ENCODE measurements at regions not wholly inside any gene's neighbourhood (a gene's known extent, or its start where the extent isn't known, plus 50 kb on each side); places are given as distances from the start of the nearest gene placed in this dataset.
"Not testable (repeated sequence)": the region's sequence is repeated elsewhere in the genome, so short reads cannot be mapped to it uniquely, and the experiment has no call there.

GRCh38 chrX:20680998-20681397 is 414.3 kb upstream of the RPS6KA3 start:
- Histone ChIP-seq H3K36me3 (no peaks in the 10 kb centered on the region), H3K27me3 (no peaks in the 10 kb centered on the region), H3K4me3 (no peak overlapping the region), H3K27ac (no peak overlapping the region), H3K9me3 (no peaks in the 10 kb centered on the region), H3K4me1 (no peaks in the 10 kb centered on the region)
- TF ChIP-seq POLR2A (IDR thresholded peaks at IDR 0.05) (no peak), CTCF (IDR thresholded peaks at IDR 0.05) (no peak)
- intact Hi-C loops (cut with DNase I) = no loop called here
- DNase-seq = no peak
- ATAC-seq = no peak

GRCh38 chrX:20672476-20672875 is 405.8 kb upstream of the RPS6KA3 start:
- WGBS, 4 donors = 61 to 78% (median 74%) methylated on average over 2 of the region's 2 CpGs
- DNase-seq (no peak), ATAC-seq (no peak)
- Histone ChIP-seq H3K4me1 (no peaks in the 10 kb centered on the region), H3K36me3 (no peaks in the 10 kb centered on the region), H3K4me3 (no peak overlapping the region), H3K9me3 (no peaks in the 10 kb centered on the region), H3K27ac (no peak overlapping the region), H3K27me3 (no peaks in the 10 kb centered on the region)
- intact Hi-C loops (cut with DNase I) = no loop called here
- TF ChIP-seq CTCF (IDR thresholded peaks at IDR 0.05) = no peak
- TF ChIP-seq POLR2A (IDR thresholded peaks at IDR 0.05) = no peak

GRCh38 chrX:20671746-20672145 is 405.0 kb upstream of the RPS6KA3 start:
- H3K9me3 ChIP-seq; intact Hi-C loops (cut with DNase I); H3K36me3 ChIP-seq; H3K27ac ChIP-seq; DNase-seq; H3K27me3 ChIP-seq; H3K4me3 ChIP-seq; H3K4me1 ChIP-seq; ATAC-seq: not testable (repeated sequence)
- 23 to 43% (median 31%) methylated on average over 3 of the region's 3 CpGs for WGBS, 4 donors

GRCh38 chrX:20670611-20671010 is 403.9 kb upstream of the RPS6KA3 start:
- Histone ChIP-seq H3K27me3 (no peaks in the 10 kb centered on the region), H3K27ac (no peak overlapping the region), H3K36me3 (no peaks in the 10 kb centered on the region), H3K9me3 (no peaks in the 10 kb centered on the region), H3K4me1 (no peaks in the 10 kb centered on the region), H3K4me3 (no peak overlapping the region)
- DNase-seq = no peak
- WGBS, 4 donors = 70 to 90% (median 82%) methylated on average over 3 of the region's 3 CpGs
- TF ChIP-seq POLR2A (IDR thresholded peaks at IDR 0.05) = no peak
- TF ChIP-seq CTCF (IDR thresholded peaks at IDR 0.05) = no peak
- intact Hi-C loops (cut with DNase I) = no loop called here
- no peak for ATAC-seq

DNA sequence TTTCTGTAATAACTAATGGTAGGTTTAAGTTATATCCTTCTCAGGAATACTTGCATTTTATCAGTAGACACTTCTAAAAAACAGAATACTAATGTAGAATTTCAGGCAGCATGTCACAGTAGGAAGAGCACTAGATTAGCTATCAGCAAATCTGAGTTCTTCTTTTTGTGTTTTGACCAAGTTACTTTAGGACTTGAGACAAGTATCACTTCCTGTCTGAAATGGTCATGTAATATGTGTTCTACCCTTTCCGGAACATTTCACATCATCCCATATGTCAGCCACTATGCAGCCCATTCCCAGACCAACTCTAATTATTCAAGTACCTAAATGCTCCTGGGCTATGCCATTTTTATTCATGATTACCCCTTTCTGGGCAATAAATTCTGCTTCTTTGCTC is 401.8 kb upstream of the RPS6KA3 start:
- H3K27me3 ChIP-seq = no peaks in the 10 kb centered on the region

More for the DNA sequence above, 401.8 kb upstream of the RPS6KA3 start:
- Histone ChIP-seq H3K4me3 (no peak overlapping the region), H3K36me3 (no peaks in the 10 kb centered on the region), H3K4me1 (no peaks in the 10 kb centered on the region), H3K27ac (no peak overlapping the region), H3K9me3 (no peaks in the 10 kb centered on the region)
- intact Hi-C loops (cut with DNase I) = no loop called here
- DNase-seq = no peak
- 77 to 82% (median 81%) methylated on average over 1 of the region's 1 CpG for WGBS, 4 donors
- ATAC-seq = no peak
- TF ChIP-seq CTCF (IDR thresholded peaks at IDR 0.05) = no peak
- TF ChIP-seq POLR2A (IDR thresholded peaks at IDR 0.05) = no peak
